Uterus (tissue), 3 donors: ENCODE measurements at regions not wholly inside any gene's neighbourhood (a gene's known extent, or its start where the extent isn't known, plus 50 kb on each side); places are given as distances from the start of the nearest gene placed in this dataset.

ENCODE experiments used
- DNase-seq, 2 donors: peaks; one replicate each; pipeline ENCODE4 v3.0.0-alpha.2; 2019 to 2020
- H3K27ac ChIP-seq, 2 donors: fragments of 200-600 bp; sonication (generic); 1 replicate in 1 of 2; 2 replicates in 1 of 2; pipeline ENCODE4 v1.5.1; 2016 to 2018
- H3K27me3 ChIP-seq, 2 donors: fragments of 200-600 bp; sonication (generic); one replicate each; pipeline ENCODE4 v1.5.1; 2018 to 2019; ENCODE audit warnings: control low read depth in 1 of 2
- H3K36me3 ChIP-seq, 2 donors: fragments of 200-600 bp; sonication (generic); one replicate each; pipeline ENCODE4 v1.5.1; 2019; ENCODE audit warnings: control low read depth in 1 of 2
- H3K4me1 ChIP-seq, 2 donors: fragments of 200-600 bp; sonication (generic); one replicate each; pipeline ENCODE4 v1.5.1; 2018 to 2019; ENCODE audit warnings: control low read depth in 1 of 2
- H3K4me3 ChIP-seq, 2 donors: fragments of 200-600 bp; sonication (generic); 1 replicate in 1 of 2; 2 replicates in 1 of 2; pipeline ENCODE4 v1.5.1; 2018 to 2019; ENCODE audit warnings: mild to moderate bottlenecking in 1 of 2
- H3K9me3 ChIP-seq, 2 donors: fragments of 200-600 bp; sonication (generic); one replicate each; pipeline ENCODE4 v1.5.1; 2019; ENCODE audit warnings: control low read depth in 1 of 2
- POLR2A ChIP-seq, 2 donors: fragments of 450-650 bp; IDR thresholded peaks; one replicate each; pipeline ENCODE4 v1.6.1; 2016; ENCODE audit warnings: antibody characterized with exemption in 2 of 2, mild to moderate bottlenecking in 1 of 2, moderate library complexity in 1 of 2
- intact Hi-C: fragments of 100-400 bp; cut with DNase I; formaldehyde crosslinking; loops from one replicate; pipeline ENCODE4 v1.15.1; 2023; ENCODE audit warnings: low total_unique reads
- TF ChIP-seq, protein P1 (sequence below), 4 experiments: fragments of 200-600 bp in 2 of 4; fragments of 450-650 bp in 2 of 4; sonication (generic) in 2 of 4; IDR thresholded peaks; one replicate each; pipeline ENCODE4 v1.5.1; 2016 to 2019; ENCODE audit warnings: antibody characterized with exemption in 4 of 4, mild to moderate bottlenecking in 2 of 4, moderate library complexity in 1 of 4
- donor health status: DM: yes; HTN: yes; CAD: no.

GRCh38 chr12:92593734-92594402 is 108.9 kb upstream of the PLEKHG7 start:
- no peaks in the 10 kb centered on the region for H3K9me3 ChIP-seq
- no peak overlapping the region for H3K4me3 ChIP-seq
- no peaks in the 10 kb centered on the region for H3K36me3 ChIP-seq
- H3K4me1 ChIP-seq: no peaks in the 10 kb centered on the region
- DNase-seq: no peak
- intact Hi-C loops: no loop called here
- no peaks in the 10 kb centered on the region for H3K27me3 ChIP-seq
- TF ChIP-seq, protein P1, sequence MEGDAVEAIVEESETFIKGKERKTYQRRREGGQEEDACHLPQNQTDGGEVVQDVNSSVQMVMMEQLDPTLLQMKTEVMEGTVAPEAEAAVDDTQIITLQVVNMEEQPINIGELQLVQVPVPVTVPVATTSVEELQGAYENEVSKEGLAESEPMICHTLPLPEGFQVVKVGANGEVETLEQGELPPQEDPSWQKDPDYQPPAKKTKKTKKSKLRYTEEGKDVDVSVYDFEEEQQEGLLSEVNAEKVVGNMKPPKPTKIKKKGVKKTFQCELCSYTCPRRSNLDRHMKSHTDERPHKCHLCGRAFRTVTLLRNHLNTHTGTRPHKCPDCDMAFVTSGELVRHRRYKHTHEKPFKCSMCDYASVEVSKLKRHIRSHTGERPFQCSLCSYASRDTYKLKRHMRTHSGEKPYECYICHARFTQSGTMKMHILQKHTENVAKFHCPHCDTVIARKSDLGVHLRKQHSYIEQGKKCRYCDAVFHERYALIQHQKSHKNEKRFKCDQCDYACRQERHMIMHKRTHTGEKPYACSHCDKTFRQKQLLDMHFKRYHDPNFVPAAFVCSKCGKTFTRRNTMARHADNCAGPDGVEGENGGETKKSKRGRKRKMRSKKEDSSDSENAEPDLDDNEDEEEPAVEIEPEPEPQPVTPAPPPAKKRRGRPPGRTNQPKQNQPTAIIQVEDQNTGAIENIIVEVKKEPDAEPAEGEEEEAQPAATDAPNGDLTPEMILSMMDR (IDR thresholded peaks at IDR 0.05): no peak
- TF ChIP-seq POLR2A (IDR thresholded peaks at IDR 0.05): no peak
- H3K27ac ChIP-seq: no peak overlapping the region

DNA sequence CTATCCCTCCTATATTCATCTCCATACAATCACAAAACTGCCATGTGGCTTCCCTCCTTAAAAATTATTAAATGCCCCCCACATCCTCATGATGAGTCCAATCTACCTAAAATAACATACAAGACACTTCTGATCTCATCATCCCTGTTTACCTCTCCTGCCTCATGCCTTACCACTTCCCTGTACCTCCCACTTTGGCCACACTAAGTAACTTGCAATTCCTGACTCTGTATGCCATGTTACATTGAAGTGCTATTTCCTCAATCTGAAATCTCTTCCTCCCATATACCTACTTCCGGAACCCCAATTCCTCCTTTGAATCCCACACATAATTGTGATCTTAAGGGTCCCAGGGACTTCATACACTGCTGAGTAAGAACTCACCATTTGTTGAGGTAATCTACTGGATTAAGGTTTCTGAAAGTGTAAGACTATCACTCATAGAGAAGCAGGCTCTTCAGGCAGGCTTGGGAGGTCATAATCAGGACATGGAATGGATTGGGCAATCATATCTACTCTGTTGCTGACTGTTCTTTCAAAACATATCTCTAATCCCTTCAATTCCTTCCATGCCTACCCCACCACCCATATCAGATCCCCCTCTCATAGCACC is 117.6 kb upstream of the PLEKHG7 start:
- intact Hi-C loops: no loop called here
- Histone ChIP-seq H3K27ac (no peak overlapping the region), H3K36me3 (no peaks in the 10 kb centered on the region), H3K4me3 (no peak overlapping the region), H3K27me3 (no peaks in the 10 kb centered on the region), H3K4me1 (no peaks in the 10 kb centered on the region), H3K9me3 (no peaks in the 10 kb centered on the region)
- TF ChIP-seq, protein P1 (IDR thresholded peaks at IDR 0.05): no peak
- no peak for TF ChIP-seq POLR2A (IDR thresholded peaks at IDR 0.05)
- no peak for DNase-seq

- no peak overlapping the region for H3K4me3 ChIP-seq
- no peak for DNase-seq
- no peaks in the 10 kb centered on the region for H3K9me3 ChIP-seq
- no peak overlapping the region for H3K27ac ChIP-seq
- TF ChIP-seq, protein P1 (IDR thresholded peaks at IDR 0.05): no peak
- TF ChIP-seq POLR2A (IDR thresholded peaks at IDR 0.05): no peak
- H3K27me3 ChIP-seq: no peaks in the 10 kb centered on the region
- intact Hi-C loops: no loop called here
- H3K4me1 ChIP-seq: no peaks in the 10 kb centered on the region
- no peaks in the 10 kb centered on the region for H3K36me3 ChIP-seq
These were observed 118.9 kb upstream of the PLEKHG7 start for GRCh38 chr12:92583910-92584309.

DNA sequence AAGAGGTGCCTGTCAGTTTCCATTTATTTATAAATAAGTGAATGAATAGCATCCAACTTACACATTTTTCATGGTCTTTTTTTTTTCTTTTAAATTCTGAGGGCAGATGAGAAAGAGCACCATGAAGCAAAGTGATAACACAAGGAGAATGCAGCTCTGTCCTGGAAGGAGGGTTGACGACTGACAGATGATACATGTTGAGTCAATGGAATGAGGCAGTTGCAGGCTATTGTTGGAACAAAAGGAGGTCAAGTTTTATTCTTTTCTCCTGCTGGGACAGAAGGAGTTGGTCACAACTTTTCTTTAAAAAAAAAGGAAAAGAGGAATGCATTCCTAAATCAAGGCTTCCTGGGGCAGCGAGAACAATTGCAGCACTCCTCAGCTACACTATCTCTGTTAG is 119.9 kb upstream of the PLEKHG7 start:
- DNase-seq: no peak
- Histone ChIP-seq H3K36me3 (no peaks in the 10 kb centered on the region), H3K4me3 (no peak overlapping the region), H3K9me3 (no peaks in the 10 kb centered on the region), H3K4me1 (no peaks in the 10 kb centered on the region), H3K27me3 (no peaks in the 10 kb centered on the region), H3K27ac (no peak overlapping the region)
- TF ChIP-seq POLR2A (IDR thresholded peaks at IDR 0.05): no peak
- TF ChIP-seq, protein P1 (IDR thresholded peaks at IDR 0.05): no peak
- intact Hi-C loops: no loop called here

GRCh38 chr12:92582475-92582874 is 120.3 kb upstream of the PLEKHG7 start:
- H3K9me3 ChIP-seq: no peaks in the 10 kb centered on the region
- no peak for DNase-seq
- no peak overlapping the region for H3K4me3 ChIP-seq
- H3K27me3 ChIP-seq: no peaks in the 10 kb centered on the region
- TF ChIP-seq POLR2A (IDR thresholded peaks at IDR 0.05): no peak
- TF ChIP-seq, protein P1 (IDR thresholded peaks at IDR 0.05): no peak
- no peaks in the 10 kb centered on the region for H3K4me1 ChIP-seq
- intact Hi-C loops: no loop called here
- no peaks in the 10 kb centered on the region for H3K36me3 ChIP-seq
- no peak overlapping the region for H3K27ac ChIP-seq
